HL-60 (cell line): ENCODE measurements at regions not wholly inside any gene's neighbourhood (a gene's known extent, or its start where the extent isn't known, plus 50 kb on each side); places are given as distances from the start of the nearest gene placed in this dataset.

Experiments used
- DNase-seq, 2 experiments: peaks; one replicate each; pipeline ENCODE4 v3.0.0-alpha.2; 2010 to 2020; ENCODE audit warnings: low read depth in 1 of 2, low spot score in 1 of 2
- H3K27ac ChIP-seq: fragments of 250-450 bp; sonication (Bioruptor Pico); replicated peaks from 2 replicates; pipeline ENCODE4 v1.5.1; 2020; ENCODE audit warnings: mild to moderate bottlenecking, moderate library complexity
- H3K27me3 ChIP-seq: fragments of 250-450 bp; sonication (Bioruptor Pico); 2 replicates; pipeline ENCODE4 v1.5.1; 2021; ENCODE audit warnings: mild to moderate bottlenecking, moderate library complexity; ENCODE audit not compliant: insufficient read depth, poor library complexity, severe bottlenecking
- H3K4me3 ChIP-seq: replicated peaks from 2 replicates; pipeline ENCODE4 v1.5.1; 2011; ENCODE audit warnings: mild to moderate bottlenecking, control low read depth, low read length; ENCODE audit not compliant: insufficient read depth
- CTCF ChIP-seq: IDR thresholded peaks from one replicate; pipeline ENCODE4 v1.5.1; 2011; ENCODE audit warnings: low read length, control low read depth, inconsistent platforms; ENCODE audit not compliant: insufficient read depth
- GABPA ChIP-seq: IDR thresholded peaks from 2 replicates; pipeline ENCODE4 v1.6.1; 2012; ENCODE audit warnings: low read depth
- POLR2AphosphoS5 ChIP-seq: IDR thresholded peaks from 2 replicates; pipeline ENCODE4 v1.6.1; 2012; ENCODE audit warnings: low read depth
- REST ChIP-seq: IDR thresholded peaks from 2 replicates; pipeline ENCODE4 v1.6.1; 2012; ENCODE audit warnings: low read depth; ENCODE audit not compliant: insufficient replicate concordance
- SPI1 ChIP-seq: IDR thresholded peaks from 2 replicates; pipeline ENCODE4 v1.6.1; 2012; ENCODE audit warnings: low read depth, mild to moderate bottlenecking, borderline replicate concordance

GRCh38 chr15:39173426-39173825, 407.5 kb upstream of the THBS1 start:
- no peak overlapping the region for H3K27ac ChIP-seq
- peaks cover 5% of the 10 kb centered on the region for H3K27me3 ChIP-seq
- DNase-seq, result no peak
- H3K4me3 ChIP-seq, result no peak overlapping the region
- TF ChIP-seq SPI1 (no peak), CTCF (no peak)

GRCh38 chr15:39174332-39174731, 406.5 kb upstream of the THBS1 start:
- no peak overlapping the region for H3K27ac ChIP-seq
- no peak for TF ChIP-seq REST
- no peak for TF ChIP-seq POLR2AphosphoS5

GRCh38 chr15:39176030-39176429, 404.8 kb upstream of the THBS1 start:
- TF ChIP-seq REST (no peak), GABPA (no peak)
- Histone ChIP-seq H3K27me3 (peaks cover 5% of the 10 kb centered on the region), H3K4me3 (no peak overlapping the region), H3K27ac (no peak overlapping the region)
- no peak for DNase-seq

More at GRCh38 chr15:39174332-39174731, 406.5 kb upstream of the THBS1 start:
- DNase-seq, result no peak
- Histone ChIP-seq H3K27me3 (peaks cover 5% of the 10 kb centered on the region), H3K4me3 (no peak overlapping the region)

- no peak for DNase-seq
- H3K27ac ChIP-seq, result no peak overlapping the region
- H3K4me3 ChIP-seq, result no peak overlapping the region
- TF ChIP-seq GABPA (no peak), CTCF (no peak), SPI1 (no peak), REST (no peak), POLR2AphosphoS5 (no peak)
- H3K27me3 ChIP-seq, result peaks cover 5% of the 10 kb centered on the region
Observed at GRCh38 chr15:39177561-39177960, 403.3 kb upstream of the THBS1 start.
